ENCODE measurements at regions not wholly inside any gene's neighbourhood (a gene's known extent, or its start where the extent isn't known, plus 50 kb on each side); places are given as distances from the start of the nearest gene placed in this dataset.
"Not testable (repeated sequence)": the region's sequence is repeated elsewhere in the genome, so short reads cannot be mapped to it uniquely, and the experiment has no call there.

GRCh38 chr10:44724415-44725174 lies 186.5 kb upstream of the TMEM72 start:
- in situ Hi-C loops (cut with MboI; ENCODE audit: low sequenced_read_pairs) = no loop called here

DNA sequence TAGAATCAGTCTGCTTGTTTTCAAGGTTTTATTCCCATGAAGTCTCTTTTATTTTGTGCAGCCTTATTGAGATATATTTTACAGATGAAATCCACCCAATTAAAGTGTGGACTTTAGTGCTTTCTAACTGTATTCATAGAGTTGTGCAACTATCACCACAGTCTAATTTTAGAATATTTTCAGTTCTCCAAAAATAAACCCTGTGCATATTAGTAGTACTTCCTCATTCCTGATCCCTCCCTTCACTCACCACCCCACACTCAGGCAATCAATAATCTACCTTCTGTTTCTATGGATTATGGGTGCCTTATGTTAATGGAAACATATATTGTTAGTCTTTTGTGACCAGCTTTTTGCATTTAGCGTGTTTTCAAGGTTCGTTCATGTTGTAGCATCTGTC lies 185.7 kb upstream of the TMEM72 start:
- in situ Hi-C loops (cut with MboI; ENCODE audit: low sequenced_read_pairs) = no loop called here

DNA sequence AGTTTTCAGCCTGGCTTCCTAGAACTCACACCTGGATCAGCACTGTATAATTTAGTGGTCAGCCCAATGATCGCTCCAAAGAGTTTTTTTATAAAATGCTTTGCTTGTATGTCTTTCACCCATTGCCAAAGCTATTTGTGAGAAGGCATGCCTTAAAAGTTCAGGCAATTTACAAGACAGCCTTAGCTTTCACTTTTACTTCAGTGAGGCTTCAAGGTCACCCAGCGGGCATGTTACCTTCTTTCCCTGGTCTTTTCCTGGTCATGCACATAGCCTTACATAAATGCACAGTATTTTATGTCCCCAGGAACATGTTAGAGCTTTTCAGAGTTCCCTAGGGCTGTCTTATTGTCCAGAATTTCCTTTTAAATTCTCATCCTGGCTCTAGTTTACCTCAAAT lies 179.9 kb upstream of the TMEM72 start:
- in situ Hi-C loops (cut with MboI; ENCODE audit: low sequenced_read_pairs) = no loop called here

GRCh38 chr10:44733501-44734488 lies 177.3 kb upstream of the TMEM72 start:
- in situ Hi-C loops (cut with MboI; ENCODE audit: low sequenced_read_pairs) = no loop called here

GRCh38 chr10:44742248-44742647 lies 168.9 kb upstream of the TMEM72 start:
- in situ Hi-C loops (cut with MboI; ENCODE audit: low sequenced_read_pairs) = no loop called here

DNA sequence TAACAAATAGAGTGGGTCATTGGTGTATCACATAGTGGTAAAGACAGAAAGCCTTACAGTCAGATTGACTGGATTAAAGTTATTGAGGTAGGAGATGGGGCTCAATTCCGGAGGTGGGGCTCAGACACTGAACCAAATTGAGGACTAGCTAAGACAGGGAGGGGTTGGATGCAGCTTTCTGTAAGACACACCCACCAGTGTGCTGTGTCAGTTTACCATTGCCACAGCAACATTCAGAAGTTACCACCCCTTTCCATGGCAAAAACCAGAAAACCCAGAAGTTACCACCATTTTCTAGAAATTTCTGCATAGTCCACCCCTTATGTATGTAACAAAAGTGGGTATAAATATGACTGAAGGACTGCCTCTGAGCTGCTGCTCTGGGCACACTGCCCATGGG lies 167.6 kb upstream of the TMEM72 start:
- in situ Hi-C loops (cut with MboI; ENCODE audit: low sequenced_read_pairs) = no loop called here

- in situ Hi-C loops (cut with MboI; ENCODE audit: low sequenced_read_pairs) = no loop called here
Measured at GRCh38 chr10:44745920-44746319, 165.2 kb upstream of the TMEM72 start.

GRCh38 chr10:44747593-44748172 lies 163.5 kb upstream of the TMEM72 start:
- in situ Hi-C loops (cut with MboI; ENCODE audit: low sequenced_read_pairs) = no loop called here

DNA sequence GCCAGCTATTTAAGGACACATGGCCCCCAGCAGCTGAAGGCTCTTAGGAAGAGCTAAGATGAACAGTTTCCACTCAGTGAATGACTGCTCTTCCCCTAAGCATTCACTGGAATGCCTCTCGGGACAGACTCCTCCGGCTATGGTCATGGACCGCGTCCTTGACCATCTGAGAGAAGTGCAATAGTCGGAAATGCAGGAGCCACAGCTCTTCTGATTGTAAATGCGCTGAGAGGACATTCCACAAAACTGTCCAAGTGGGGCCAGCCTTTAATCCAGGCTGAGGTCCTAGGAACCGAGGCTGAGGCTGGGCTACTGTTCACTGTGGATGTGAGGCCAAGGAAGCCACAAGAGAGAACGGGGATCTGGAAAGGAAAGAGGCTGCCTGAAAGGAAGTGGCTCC lies 162.0 kb upstream of the TMEM72 start:
- in situ Hi-C loops (cut with MboI; ENCODE audit: low sequenced_read_pairs) = no loop called here

- in situ Hi-C loops (cut with MboI; ENCODE audit: low sequenced_read_pairs) = no loop called here
Measured at GRCh38 chr10:44752451-44753441, 158.4 kb upstream of the TMEM72 start.

DNA sequence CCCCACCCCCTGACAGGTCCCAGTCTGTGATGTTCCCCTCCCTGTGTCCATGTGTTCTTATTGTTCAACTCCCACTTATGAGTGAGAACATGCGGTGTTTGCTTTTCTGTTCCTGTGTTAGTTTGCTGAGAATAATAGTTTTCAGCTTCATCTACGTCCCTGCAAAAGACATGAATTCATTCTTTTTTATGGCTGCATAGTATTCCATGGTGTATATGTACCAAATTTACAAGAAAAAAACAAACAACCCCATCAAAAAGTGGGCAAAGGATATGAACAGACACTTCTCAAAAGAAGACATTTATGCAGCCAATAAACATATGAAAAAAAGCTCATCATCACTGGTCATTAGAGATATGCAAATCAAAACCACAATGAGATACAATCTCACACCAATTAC lies 156.8 kb upstream of the TMEM72 start:
- in situ Hi-C loops (cut with MboI; ENCODE audit: low sequenced_read_pairs) = not testable (repeated sequence)

DNA sequence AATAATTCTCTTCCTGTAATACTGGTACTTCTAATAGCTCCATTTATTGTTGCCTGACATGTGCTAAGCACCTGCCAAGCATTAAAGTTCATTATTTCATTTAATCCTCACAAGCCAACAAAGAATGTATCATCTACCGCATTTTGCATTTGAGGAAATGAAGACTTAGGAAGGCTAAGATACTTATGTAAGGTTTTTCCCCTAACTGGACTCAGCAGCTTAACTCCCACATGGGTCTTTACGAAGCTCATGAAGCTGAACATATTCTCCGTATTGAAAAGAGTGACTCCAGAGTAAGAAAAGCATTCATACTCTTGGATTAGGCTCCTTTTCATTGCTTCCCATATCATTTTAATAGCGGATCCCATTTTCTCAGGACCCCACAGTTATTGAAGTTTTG lies 155.7 kb upstream of the TMEM72 start:
- in situ Hi-C loops (cut with MboI; ENCODE audit: low sequenced_read_pairs) = no loop called here

GRCh38 chr10:44756216-44756615 lies 154.9 kb upstream of the TMEM72 start:
- in situ Hi-C loops (cut with MboI; ENCODE audit: low sequenced_read_pairs) = no loop called here

DNA sequence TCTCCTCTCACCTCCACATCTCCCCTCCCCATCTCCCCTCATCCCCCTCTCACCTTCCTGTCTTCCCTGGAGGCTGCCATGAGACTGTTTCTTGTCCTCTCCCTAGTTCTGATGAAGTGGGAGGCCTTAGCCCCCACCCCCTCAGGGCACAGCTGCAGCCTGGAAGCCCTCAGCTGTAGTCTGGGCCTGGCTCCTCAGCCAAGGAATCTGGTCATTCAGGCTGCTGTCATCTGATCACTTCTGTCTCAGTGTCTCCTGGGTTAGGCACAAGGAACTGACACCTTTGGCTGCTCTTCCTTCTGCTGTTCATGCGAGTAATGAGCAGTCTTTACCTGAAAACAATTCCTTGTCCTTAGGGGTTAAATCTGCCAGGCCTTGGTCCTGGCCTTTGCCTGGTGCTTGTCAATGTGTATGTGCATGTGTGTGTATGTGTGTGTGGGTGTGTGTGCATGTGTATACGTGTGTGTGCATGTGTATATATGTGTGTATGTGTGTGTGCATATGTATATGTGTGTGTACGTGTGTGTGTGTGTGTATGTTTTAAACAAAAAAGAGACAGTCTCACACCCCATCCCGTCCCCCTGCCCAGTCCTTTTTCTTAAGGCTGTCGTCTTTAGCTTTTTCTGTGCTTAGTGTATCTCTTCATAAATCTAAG lies 153.5 kb upstream of the TMEM72 start:
- in situ Hi-C loops (cut with MboI; ENCODE audit: low sequenced_read_pairs) = no loop called here

GRCh38 chr10:44759122-44759521 lies 152.0 kb upstream of the TMEM72 start:
- in situ Hi-C loops (cut with MboI; ENCODE audit: low sequenced_read_pairs) = no loop called here

GRCh38 chr10:44760513-44760912 lies 150.6 kb upstream of the TMEM72 start:
- in situ Hi-C loops (cut with MboI; ENCODE audit: low sequenced_read_pairs) = no loop called here

DNA sequence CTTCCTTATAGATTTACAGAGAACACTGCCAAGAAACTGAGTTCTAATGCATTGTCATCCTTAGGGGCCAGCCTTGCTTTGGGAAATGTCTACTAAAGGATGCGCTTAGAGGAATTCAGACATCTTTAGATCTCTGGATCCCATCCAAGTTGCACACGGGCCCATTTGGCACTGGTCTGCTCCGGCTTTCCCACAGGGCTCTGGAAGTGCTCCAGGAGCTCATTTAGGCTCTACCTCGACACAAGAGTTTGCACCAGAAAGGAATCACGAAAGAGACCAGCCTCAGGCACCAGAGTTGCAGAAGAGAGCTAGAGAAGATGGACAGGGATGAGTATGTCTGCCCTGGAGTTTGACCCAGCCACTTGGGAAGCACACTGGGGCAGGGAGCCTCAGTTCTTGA lies 150.1 kb upstream of the TMEM72 start:
- in situ Hi-C loops (cut with MboI; ENCODE audit: low sequenced_read_pairs) = no loop called here

DNA sequence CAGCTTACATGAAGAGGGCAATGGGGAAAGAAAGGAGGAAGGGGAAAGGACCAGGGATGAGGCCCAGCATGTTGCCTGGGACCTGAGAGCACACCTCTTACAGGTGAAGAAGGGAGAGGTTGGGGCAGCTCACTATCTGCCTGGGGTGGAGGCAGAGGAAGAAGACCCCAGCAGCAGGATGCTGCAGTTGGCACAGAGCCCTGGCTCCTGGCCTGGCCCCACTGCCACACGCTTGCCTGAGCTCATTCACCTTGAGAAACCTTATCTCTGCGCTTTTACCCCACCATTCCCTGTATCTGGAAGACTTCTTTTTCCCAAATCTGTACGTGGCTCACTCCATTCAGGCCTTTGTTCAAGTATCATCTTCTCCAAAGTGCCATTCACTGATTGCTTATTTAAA lies 147.8 kb upstream of the TMEM72 start:
- in situ Hi-C loops (cut with MboI; ENCODE audit: low sequenced_read_pairs) = no loop called here

- in situ Hi-C loops (cut with MboI; ENCODE audit: low sequenced_read_pairs) = no loop called here
Measured at GRCh38 chr10:44765299-44765698, 145.8 kb upstream of the TMEM72 start.

GRCh38 chr10:44766631-44767030 lies 144.5 kb upstream of the TMEM72 start:
- in situ Hi-C loops (cut with MboI; ENCODE audit: low sequenced_read_pairs) = no loop called here
